ENCODE measurements at regions not wholly inside any gene's neighbourhood (a gene's known extent, or its start where the extent isn't known, plus 50 kb on each side); places are given as distances from the start of the nearest gene placed in this dataset.

DNA sequence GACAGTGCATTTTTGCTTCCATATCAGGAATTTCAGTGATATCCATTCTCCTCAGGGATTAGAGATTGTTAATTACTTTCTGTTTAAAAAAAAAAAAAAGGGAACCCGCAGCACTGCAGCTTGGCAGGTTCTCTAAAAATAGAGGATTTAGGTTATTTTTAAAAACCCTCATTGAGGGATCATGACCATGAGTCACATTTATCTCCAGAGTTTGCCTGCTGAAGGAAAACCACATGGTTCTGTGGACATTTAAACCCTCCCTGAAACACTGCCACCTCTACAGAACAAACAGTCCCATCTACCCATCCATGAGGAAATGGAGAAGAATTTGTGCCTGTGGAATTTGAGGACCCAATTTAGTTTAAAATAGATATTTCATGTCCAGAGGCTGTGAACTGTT is 66.2 kb upstream of the UBE2E1 start:
- no peaks in the 10 kb centered on the region for H3K9me3 ChIP-seq (ENCODE audit: control insufficient read depth in 5 of 5, low read length in 5 of 5)
- H3K36me3 ChIP-seq (ENCODE audit: control insufficient read depth in 5 of 5, insufficient read depth in 5 of 5, low read length in 5 of 5), result no peaks in the 10 kb centered on the region
- peaks cover 0 to 5% (median 0%) of the 10 kb centered on the region in 5 donors for H3K27me3 ChIP-seq (ENCODE audit: control insufficient read depth in 5 of 5, insufficient read depth in 4 of 5, low read length in 5 of 5)
- H3K27ac ChIP-seq (ENCODE audit: low read depth, low read length), result no peak overlapping the region
- H3K4me3 ChIP-seq (ENCODE audit: low read depth in 1 of 5, low read length in 5 of 5), result no peak overlapping the region
- H3K4me1 ChIP-seq (ENCODE audit: control insufficient read depth in 5 of 5, insufficient read depth in 5 of 5, low read length in 5 of 5), result peaks cover 0 to 23% (median 7%) of the 10 kb centered on the region in 5 donors
- no peak overlapping the region for H3K9ac ChIP-seq (ENCODE audit: low read length in 5 of 5)

DNA sequence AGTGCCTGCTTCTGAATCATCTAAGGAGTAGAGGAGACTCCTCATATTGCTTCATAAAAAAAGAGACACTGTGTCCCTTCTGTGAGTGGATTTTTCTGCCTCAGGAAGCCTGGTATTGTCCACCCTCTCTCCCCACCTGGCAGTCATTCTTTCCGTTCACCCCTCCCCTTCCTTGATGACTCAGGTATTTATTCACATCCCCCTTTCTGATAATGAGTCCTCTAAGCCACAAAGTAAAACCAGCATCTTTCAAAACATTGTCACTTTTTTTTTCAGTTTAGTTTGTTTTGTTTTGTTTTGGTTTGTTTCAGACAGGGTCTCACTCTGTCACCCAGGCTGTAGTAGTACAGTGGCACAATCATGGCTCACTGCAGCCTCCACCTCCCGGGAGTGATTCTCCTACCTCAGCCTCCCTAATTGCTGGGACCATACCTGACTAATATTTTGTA is 65.2 kb upstream of the UBE2E1 start:
- H3K9ac ChIP-seq (ENCODE audit: low read length in 5 of 5), result no peak overlapping the region

DNA sequence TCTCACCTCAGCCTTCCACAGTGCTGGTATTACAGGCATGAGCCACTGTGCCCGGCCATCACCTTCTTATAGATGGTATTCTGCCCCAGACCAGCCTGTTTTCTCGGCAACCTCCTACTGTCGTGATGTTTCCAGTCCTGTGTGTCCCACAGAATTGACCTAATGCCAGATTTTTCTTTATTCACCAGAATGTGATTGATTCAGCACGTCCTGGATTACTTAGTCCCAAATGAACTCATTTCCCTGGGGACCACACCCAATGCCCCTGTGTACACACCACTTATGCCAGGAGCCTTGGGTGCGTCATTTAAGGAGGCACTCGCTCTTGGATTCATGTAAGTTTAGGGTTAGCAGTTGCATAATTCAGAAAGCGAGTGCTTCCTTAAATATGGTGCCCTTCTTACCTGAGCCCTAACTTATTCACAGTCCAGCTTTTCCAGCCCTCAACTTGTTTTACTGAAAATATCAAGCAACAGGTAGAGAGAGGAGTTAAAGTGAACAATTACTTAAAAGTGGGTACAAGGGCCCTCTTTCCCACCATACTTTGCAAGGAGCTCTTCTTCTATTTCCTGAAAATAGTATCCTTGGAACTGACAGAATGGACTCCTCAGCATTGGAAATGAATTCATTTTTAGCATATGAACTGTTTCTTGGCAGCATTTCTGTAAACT is 64.6 kb upstream of the UBE2E1 start:
- no peaks in the 10 kb centered on the region for H3K9me3 ChIP-seq (ENCODE audit: control insufficient read depth in 5 of 5, low read length in 5 of 5)

More for the DNA sequence above, 65.2 kb upstream of the UBE2E1 start:
- no peak overlapping the region for H3K27ac ChIP-seq (ENCODE audit: low read depth, low read length)
- peaks cover 0 to 16% (median 2%) of the 10 kb centered on the region in 5 donors for H3K4me1 ChIP-seq (ENCODE audit: control insufficient read depth in 5 of 5, insufficient read depth in 5 of 5, low read length in 5 of 5)
- H3K27me3 ChIP-seq (ENCODE audit: control insufficient read depth in 5 of 5, insufficient read depth in 4 of 5, low read length in 5 of 5), result peaks cover 0 to 5% (median 0%) of the 10 kb centered on the region in 5 donors
- H3K36me3 ChIP-seq (ENCODE audit: control insufficient read depth in 5 of 5, insufficient read depth in 5 of 5, low read length in 5 of 5), result no peaks in the 10 kb centered on the region
- no peaks in the 10 kb centered on the region for H3K9me3 ChIP-seq (ENCODE audit: control insufficient read depth in 5 of 5, low read length in 5 of 5)
- H3K4me3 ChIP-seq (ENCODE audit: low read depth in 1 of 5, low read length in 5 of 5), result no peak overlapping the region

DNA sequence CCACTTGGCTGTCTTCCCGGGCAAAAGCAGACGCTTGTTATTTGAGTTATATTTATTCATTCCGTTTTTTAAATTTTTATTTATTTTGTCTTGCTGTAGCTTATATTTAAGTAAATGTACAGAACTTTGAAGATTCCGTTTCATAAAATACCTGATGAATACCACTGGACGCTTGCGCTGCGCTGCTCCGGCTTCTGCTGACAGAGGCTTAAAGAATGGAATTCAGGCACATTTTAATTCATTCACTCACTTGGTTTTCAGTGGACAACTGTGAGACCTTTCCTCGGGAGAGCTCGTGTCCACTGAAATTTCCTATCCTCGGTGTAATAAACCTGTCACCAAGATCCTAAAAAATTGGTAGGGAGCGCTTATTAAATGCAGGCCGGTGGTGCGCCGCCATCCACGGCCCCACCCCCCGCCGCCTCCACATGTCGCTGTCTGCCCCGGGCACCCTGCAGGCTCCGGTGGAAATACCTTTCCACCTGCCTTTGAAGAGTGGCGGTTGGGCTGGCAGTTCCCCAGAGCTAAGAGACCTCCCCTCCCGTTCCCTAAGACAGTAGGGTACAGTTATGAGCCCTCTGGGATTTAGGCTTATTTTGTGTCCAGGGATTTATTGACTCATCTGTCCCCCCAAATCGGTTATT is 62.5 kb upstream of the UBE2E1 start:
- Histone ChIP-seq H3K4me1 (ENCODE audit: control insufficient read depth in 5 of 5, insufficient read depth in 5 of 5, low read length in 5 of 5) (peaks cover 0 to 21% (median 2%) of the 10 kb centered on the region in 5 donors), H3K27me3 (ENCODE audit: control insufficient read depth in 5 of 5, insufficient read depth in 4 of 5, low read length in 5 of 5) (peaks cover 0 to 5% (median 0%) of the 10 kb centered on the region in 5 donors), H3K36me3 (ENCODE audit: control insufficient read depth in 5 of 5, insufficient read depth in 5 of 5, low read length in 5 of 5) (no peaks in the 10 kb centered on the region), H3K9me3 (ENCODE audit: control insufficient read depth in 5 of 5, low read length in 5 of 5) (no peaks in the 10 kb centered on the region), H3K9ac (ENCODE audit: low read length in 5 of 5) (no peak overlapping the region), H3K27ac (ENCODE audit: low read depth, low read length) (no peak overlapping the region), H3K4me3 (ENCODE audit: low read depth in 1 of 5, low read length in 5 of 5) (no peak overlapping the region)

More for the DNA sequence above, 64.6 kb upstream of the UBE2E1 start:
- Histone ChIP-seq H3K27me3 (ENCODE audit: control insufficient read depth in 5 of 5, insufficient read depth in 4 of 5, low read length in 5 of 5) (peaks cover 0 to 5% (median 0%) of the 10 kb centered on the region in 5 donors), H3K4me1 (ENCODE audit: control insufficient read depth in 5 of 5, insufficient read depth in 5 of 5, low read length in 5 of 5) (peaks cover 0 to 16% (median 2%) of the 10 kb centered on the region in 5 donors), H3K27ac (ENCODE audit: low read depth, low read length) (no peak overlapping the region), H3K36me3 (ENCODE audit: control insufficient read depth in 5 of 5, insufficient read depth in 5 of 5, low read length in 5 of 5) (no peaks in the 10 kb centered on the region), H3K4me3 (ENCODE audit: low read depth in 1 of 5, low read length in 5 of 5) (no peak overlapping the region), H3K9ac (ENCODE audit: low read length in 5 of 5) (no peak overlapping the region)

DNA sequence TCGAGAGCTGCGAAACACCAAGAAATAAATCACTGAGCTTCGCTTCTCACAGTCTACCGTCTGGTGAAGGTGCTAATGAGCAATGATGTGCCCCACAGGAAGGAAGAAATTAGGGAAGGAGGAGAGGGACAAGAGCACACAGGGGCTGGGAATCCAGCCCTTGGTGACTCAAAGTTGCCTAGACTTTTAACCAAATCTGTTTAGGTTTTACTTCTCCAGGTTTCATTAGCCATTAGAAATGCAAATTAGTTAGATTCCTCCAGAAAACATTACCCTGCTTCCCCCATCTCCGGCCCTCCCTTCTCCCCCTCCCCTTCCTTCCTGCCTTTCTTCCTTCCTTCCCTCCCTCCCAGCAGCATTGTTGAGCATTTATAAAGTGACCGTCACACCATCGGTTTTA is 59.3 kb upstream of the UBE2E1 start:
- peaks cover 8 to 27% (median 18%) of the 10 kb centered on the region in 5 donors for H3K4me1 ChIP-seq (ENCODE audit: control insufficient read depth in 5 of 5, insufficient read depth in 5 of 5, low read length in 5 of 5)
- no peak overlapping the region for H3K9ac ChIP-seq (ENCODE audit: low read length in 5 of 5)
- no peak overlapping the region for H3K27ac ChIP-seq (ENCODE audit: low read depth, low read length)
- H3K36me3 ChIP-seq (ENCODE audit: control insufficient read depth in 5 of 5, insufficient read depth in 5 of 5, low read length in 5 of 5), result no peaks in the 10 kb centered on the region
- H3K9me3 ChIP-seq (ENCODE audit: control insufficient read depth in 5 of 5, low read length in 5 of 5), result no peaks in the 10 kb centered on the region
- H3K27me3 ChIP-seq (ENCODE audit: control insufficient read depth in 5 of 5, insufficient read depth in 4 of 5, low read length in 5 of 5), result peaks cover 0 to 5% (median 0%) of the 10 kb centered on the region in 5 donors
- no peak overlapping the region for H3K4me3 ChIP-seq (ENCODE audit: low read depth in 1 of 5, low read length in 5 of 5)

DNA sequence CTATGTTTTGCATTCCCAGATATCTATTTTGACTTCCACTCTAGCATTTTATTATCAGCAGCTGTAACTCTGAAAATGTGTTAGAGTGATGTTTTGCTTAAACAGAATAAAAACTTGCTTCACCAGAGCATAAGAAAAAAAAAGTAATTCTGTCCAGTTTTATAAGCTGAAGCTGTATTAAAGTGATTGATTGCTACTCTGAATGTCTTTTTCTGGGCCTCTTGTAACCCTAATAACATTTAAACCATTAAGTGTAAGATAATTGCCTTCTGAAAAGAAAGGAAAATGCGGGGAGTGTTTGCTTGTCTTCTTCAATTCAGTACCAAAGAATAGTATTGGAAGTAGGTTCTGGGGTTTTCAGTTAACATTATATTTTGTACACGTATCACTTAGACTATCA is 57.9 kb upstream of the UBE2E1 start:
- Histone ChIP-seq H3K9ac (ENCODE audit: low read length in 5 of 5) (no peak overlapping the region), H3K36me3 (ENCODE audit: control insufficient read depth in 5 of 5, insufficient read depth in 5 of 5, low read length in 5 of 5) (no peaks in the 10 kb centered on the region), H3K4me3 (ENCODE audit: low read depth in 1 of 5, low read length in 5 of 5) (no peak overlapping the region), H3K27ac (ENCODE audit: low read depth, low read length) (peak overlapping the region; percentile 49), H3K9me3 (ENCODE audit: control insufficient read depth in 5 of 5, low read length in 5 of 5) (no peaks in the 10 kb centered on the region), H3K4me1 (ENCODE audit: control insufficient read depth in 5 of 5, insufficient read depth in 5 of 5, low read length in 5 of 5) (peaks cover 8 to 33% (median 21%) of the 10 kb centered on the region in 5 donors), H3K27me3 (ENCODE audit: control insufficient read depth in 5 of 5, insufficient read depth in 4 of 5, low read length in 5 of 5) (peaks cover 0 to 5% (median 0%) of the 10 kb centered on the region in 5 donors)

DNA sequence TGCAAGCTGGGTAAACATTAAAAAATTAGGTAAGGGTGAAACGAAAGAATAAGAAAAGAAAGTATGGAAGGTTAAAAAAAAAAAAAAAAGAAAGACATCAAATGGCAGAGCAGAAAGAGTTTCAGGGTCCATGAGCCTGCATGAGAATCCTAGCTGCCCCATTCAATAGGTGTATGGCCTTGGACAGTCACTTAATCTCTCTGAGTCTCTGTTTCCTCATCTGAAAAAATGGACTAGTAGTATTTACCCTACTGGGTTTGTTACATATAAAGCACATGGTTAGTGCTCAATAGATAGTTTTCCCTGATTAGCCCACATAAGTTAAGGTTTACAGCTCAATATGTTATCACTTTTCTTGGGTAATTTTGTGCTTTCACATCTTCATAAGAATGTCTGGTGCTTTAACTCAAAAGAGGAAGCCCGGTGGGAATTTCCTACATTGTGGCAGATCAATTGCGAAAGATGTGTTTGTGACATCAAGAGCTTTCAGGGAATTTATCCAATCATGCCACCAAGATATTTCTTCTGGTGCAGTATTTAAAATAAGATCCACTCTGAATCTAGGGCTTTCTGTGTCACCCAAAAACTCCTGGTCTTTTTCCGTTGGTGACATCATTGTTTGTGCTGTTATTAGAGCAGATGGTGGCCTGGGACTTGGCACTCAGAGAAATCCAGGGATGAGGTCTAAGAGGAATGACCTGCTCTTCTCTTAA is 57.2 kb upstream of the UBE2E1 start:
- Histone ChIP-seq H3K27me3 (ENCODE audit: control insufficient read depth in 5 of 5, insufficient read depth in 4 of 5, low read length in 5 of 5) (peaks cover 0 to 4% (median 0%) of the 10 kb centered on the region in 5 donors), H3K9ac (ENCODE audit: low read length in 5 of 5) (peak overlapping the region in 1 of 5 donors; percentile 35), H3K9me3 (ENCODE audit: control insufficient read depth in 5 of 5, low read length in 5 of 5) (no peaks in the 10 kb centered on the region), H3K4me1 (ENCODE audit: control insufficient read depth in 5 of 5, insufficient read depth in 5 of 5, low read length in 5 of 5) (peaks cover 8 to 33% (median 20%) of the 10 kb centered on the region in 5 donors), H3K36me3 (ENCODE audit: control insufficient read depth in 5 of 5, insufficient read depth in 5 of 5, low read length in 5 of 5) (no peaks in the 10 kb centered on the region), H3K27ac (ENCODE audit: low read depth, low read length) (peak overlapping the region; percentile 49), H3K4me3 (ENCODE audit: low read depth in 1 of 5, low read length in 5 of 5) (no peak overlapping the region)

DNA sequence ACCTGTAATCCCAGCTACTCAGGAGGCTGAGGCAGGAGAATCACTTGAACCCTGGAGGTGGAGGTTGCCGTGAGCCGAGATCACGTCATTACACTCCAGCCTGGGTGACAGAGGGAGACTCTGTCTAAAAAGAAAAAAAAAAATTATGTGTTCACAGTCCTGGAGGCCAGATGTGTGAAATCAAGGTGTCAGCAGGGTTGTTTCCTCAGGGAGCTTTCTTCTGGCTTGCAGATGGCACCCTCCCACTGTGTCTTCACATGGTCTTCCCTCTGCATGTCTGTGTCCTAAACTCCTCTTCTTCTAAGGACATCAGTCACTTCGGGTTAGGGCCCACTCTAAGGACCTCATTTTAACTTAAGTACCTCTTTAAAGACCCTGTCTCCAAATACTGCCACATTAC is 56.1 kb upstream of the UBE2E1 start:
- Histone ChIP-seq H3K9ac (ENCODE audit: low read length in 5 of 5) (no peak overlapping the region), H3K36me3 (ENCODE audit: control insufficient read depth in 5 of 5, insufficient read depth in 5 of 5, low read length in 5 of 5) (no peaks in the 10 kb centered on the region), H3K4me1 (ENCODE audit: control insufficient read depth in 5 of 5, insufficient read depth in 5 of 5, low read length in 5 of 5) (peaks cover 8 to 33% (median 20%) of the 10 kb centered on the region in 5 donors), H3K27me3 (ENCODE audit: control insufficient read depth in 5 of 5, insufficient read depth in 4 of 5, low read length in 5 of 5) (no peaks in the 10 kb centered on the region), H3K4me3 (ENCODE audit: low read depth in 1 of 5, low read length in 5 of 5) (no peak overlapping the region), H3K27ac (ENCODE audit: low read depth, low read length) (no peak overlapping the region), H3K9me3 (ENCODE audit: control insufficient read depth in 5 of 5, low read length in 5 of 5) (no peaks in the 10 kb centered on the region)

DNA sequence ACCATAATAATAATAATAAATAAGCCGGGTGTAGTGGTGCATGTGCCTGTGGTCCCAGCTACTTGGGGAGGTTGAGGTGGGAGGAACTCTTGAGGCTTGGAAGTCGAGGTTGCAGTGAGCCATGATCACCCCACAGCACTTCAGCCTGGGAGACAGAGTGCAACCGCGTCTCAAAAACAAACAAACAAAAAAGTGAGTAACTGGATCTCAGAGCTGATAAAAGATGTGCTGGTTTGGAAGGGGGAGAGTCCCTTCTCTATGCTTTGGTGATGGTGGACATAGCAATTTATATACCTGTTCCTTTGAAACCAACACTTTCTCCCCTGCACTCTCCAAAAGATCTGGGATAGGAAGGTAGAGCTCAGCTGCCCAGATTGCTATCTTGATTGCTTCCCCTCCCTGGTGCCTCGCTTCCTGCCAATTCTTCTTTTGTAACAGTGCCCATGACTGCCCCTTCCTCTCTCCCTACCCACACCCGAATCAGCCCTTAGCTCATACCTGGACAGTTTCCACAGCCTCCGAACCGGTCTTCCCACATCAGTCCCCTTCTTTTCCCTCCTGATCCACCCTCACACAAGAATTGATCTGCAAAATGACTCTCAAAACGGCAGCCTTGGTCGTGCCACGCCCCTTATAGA is 55.1 kb upstream of the UBE2E1 start:
- H3K9me3 ChIP-seq (ENCODE audit: control insufficient read depth in 5 of 5, low read length in 5 of 5), result no peaks in the 10 kb centered on the region
- peaks cover 8 to 33% (median 20%) of the 10 kb centered on the region in 5 donors for H3K4me1 ChIP-seq (ENCODE audit: control insufficient read depth in 5 of 5, insufficient read depth in 5 of 5, low read length in 5 of 5)
- no peaks in the 10 kb centered on the region for H3K27me3 ChIP-seq (ENCODE audit: control insufficient read depth in 5 of 5, insufficient read depth in 4 of 5, low read length in 5 of 5)
- H3K27ac ChIP-seq (ENCODE audit: low read depth, low read length), result no peak overlapping the region
- H3K36me3 ChIP-seq (ENCODE audit: control insufficient read depth in 5 of 5, insufficient read depth in 5 of 5, low read length in 5 of 5), result no peaks in the 10 kb centered on the region
- no peak overlapping the region for H3K9ac ChIP-seq (ENCODE audit: low read length in 5 of 5)
- peak overlapping the region in 1 of 5 donors; percentile 3 for H3K4me3 ChIP-seq (ENCODE audit: low read depth in 1 of 5, low read length in 5 of 5)

All from subcutaneous abdominal adipose tissue (tissue), 5 donors.